ENCODE measurements at regions not wholly inside any gene's neighbourhood (a gene's known extent, or its start where the extent isn't known, plus 50 kb on each side); places are given as distances from the start of the nearest gene placed in this dataset.

DNA sequence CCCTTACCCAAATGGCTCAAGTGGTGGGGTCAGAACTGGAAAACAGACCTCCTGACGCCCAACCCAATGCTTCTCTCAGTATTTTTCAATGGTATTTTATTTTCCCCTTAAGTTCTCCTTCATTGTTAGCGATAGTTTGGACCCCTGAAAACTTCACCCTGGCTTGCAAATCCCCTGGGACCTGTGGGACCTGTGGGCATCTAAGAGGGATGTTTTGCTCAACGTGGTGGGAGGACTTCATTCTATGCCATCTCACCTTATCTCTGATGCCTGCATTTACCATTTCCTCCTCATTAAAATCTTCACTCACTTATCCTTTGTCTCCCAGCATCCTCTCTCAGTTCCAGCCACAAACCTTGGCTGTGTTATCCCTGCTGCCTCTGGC is 59.4 kb upstream of the GZMB start:
- no peak for DNase-seq (ENCODE audit: low read depth)

DNA sequence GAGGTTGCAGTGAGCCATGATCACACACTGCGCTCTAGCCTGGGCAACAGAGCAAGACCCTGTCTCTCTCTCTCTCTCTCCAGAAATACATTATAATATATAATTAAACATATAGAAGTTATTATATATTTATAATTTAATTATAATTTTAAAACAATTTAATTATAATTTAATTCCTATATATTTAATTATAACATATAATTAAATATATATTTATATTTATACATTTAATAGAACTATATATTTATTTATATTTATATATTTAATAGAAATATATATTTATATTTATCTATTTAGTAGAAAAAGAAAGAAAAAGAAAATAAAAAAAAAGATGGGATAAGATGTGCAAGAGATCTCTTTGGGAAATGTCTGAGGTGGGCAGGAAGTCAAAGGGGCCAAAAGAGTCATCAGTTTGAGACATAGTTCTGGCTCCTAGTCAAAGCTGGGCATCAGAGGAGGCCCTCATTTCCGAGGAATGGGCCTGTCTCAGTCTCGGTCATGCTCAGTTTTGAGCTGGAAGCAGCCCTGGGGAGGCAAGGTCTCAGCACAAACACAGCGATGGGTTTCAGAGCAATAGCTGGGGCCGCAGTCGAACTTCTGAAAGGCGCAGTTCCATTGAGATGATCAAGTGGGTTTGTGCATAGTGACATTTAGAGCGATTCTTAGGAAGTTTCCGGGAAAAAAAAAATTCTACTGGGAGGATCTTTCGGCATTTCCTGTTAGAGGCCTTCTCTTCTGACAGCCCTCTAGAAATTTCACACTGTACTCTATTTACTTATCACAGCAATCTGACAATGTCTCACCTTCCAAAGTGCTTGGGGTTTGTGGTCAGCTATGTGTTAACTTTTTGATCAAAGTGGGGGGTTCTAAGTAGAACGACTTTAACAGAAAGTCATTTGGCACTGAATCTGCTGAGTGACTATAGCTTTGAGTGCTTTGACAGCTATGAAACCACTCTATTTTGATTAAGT is 58.7 kb upstream of the GZMB start:
- no peak for DNase-seq (ENCODE audit: low read depth)

DNA sequence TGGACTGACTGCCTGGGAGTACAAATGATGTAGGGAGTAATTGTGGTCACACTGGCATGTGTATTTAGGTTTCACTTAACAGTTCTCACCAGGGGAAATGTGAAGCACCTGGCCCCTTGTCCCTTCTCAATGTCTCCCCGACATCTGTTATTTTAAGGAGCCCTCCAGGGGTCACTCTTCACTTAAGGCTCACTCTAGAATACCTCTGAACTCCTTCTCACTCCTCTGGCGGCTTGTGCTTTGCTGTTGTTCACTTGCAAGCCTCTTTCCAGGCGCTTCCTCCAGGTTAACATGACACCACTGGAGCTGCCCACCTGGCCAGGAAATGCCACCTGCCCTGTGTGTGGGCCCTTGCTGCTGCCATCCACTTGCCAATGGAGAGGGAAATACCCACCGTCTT is 56.5 kb upstream of the GZMB start:
- no peak for DNase-seq (ENCODE audit: low read depth)

DNA sequence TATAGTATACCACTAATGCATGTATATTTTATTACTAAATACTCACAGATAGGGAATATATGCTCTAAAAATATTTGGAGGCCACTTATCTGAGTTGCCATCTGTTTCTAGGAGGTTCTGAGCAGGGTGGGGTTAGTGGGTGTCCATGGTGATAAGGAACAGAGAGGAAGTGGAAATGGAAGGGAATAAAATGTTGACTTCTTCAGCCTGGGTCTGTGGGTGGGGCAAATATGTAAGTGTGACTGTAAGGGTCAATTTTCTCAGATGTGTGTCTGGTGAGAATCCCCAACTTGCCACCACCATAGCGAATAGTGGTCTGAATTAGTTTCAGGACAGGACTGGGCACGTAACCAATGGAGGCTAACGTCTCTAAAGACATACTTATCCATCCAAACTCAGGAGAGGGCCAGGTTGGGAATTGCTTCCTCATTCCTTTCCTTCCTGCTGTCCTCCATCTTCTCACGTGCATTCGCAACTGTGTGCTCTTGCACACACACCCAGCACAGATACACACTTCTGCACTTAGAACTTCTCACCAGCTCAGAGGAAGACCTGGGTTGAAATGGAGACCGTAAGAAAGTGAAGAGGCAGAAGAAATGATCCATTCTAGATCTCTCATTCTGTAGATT is 54.2 kb upstream of the GZMB start:
- DNase-seq (ENCODE audit: low read depth): no peak

All from LHCN-M2 (cell line).